ENCODE measurements at regions not wholly inside any gene's neighbourhood (a gene's known extent, or its start where the extent isn't known, plus 50 kb on each side); places are given as distances from the start of the nearest gene placed in this dataset.

- Histone ChIP-seq H3K9me3 (ENCODE audit: low read length) (no peaks in the 10 kb centered on the region), H4K20me1 (ENCODE audit: insufficient read depth, low read length) (no peaks in the 10 kb centered on the region), H3F3A (ENCODE audit: insufficient read depth, low read length) (no peaks in the 10 kb centered on the region), H3K4me2 (ENCODE audit: low read length) (no peak overlapping the region), H3K9me2 (ENCODE audit: low read depth, low read length) (no peaks in the 10 kb centered on the region), H2AFZ (ENCODE audit: low read length) (no peak overlapping the region), H3K4me3 (ENCODE audit: low read depth, low read length, poor library complexity, severe bottlenecking) (no peak overlapping the region), H3K9ac (ENCODE audit: low read length) (no peak overlapping the region), H3K36me3 (ENCODE audit: insufficient read depth, low read length) (no peaks in the 10 kb centered on the region), H3K27ac (ENCODE audit: low read depth, low read length, poor library complexity, severe bottlenecking) (no peak overlapping the region), H3K4me1 (ENCODE audit: insufficient read depth, low read length, severe bottlenecking) (no peaks in the 10 kb centered on the region), H3K79me2 (ENCODE audit: insufficient read depth, low read length) (no peaks in the 10 kb centered on the region), H3K27me3 (ENCODE audit: insufficient read depth, low read length) (no peaks in the 10 kb centered on the region)
- TF ChIP-seq CTCF (IDR thresholded peaks at IDR 0.05; ENCODE audit: low read length) (no peak), EZH2 (IDR thresholded peaks at IDR 0.05; ENCODE audit: borderline replicate concordance, low read length) (no peak)
Measured at GRCh38 chr2:235112365-235112764, 160.5 kb downstream of the SH3BP4 start.

- no peaks in the 10 kb centered on the region for H3K27me3 ChIP-seq (ENCODE audit: insufficient read depth, low read length)
- H3K4me1 ChIP-seq (ENCODE audit: insufficient read depth, low read length, severe bottlenecking): no peaks in the 10 kb centered on the region
- H3K27ac ChIP-seq (ENCODE audit: low read depth, low read length, poor library complexity, severe bottlenecking): no peak overlapping the region
- no peak overlapping the region for H3K4me2 ChIP-seq (ENCODE audit: low read length)
- H3K4me3 ChIP-seq (ENCODE audit: low read depth, low read length, poor library complexity, severe bottlenecking): no peak overlapping the region
- no peaks in the 10 kb centered on the region for H3K36me3 ChIP-seq (ENCODE audit: insufficient read depth, low read length)
- H3F3A ChIP-seq (ENCODE audit: insufficient read depth, low read length): no peaks in the 10 kb centered on the region
- no peaks in the 10 kb centered on the region for H3K9me3 ChIP-seq (ENCODE audit: low read length)
- H2AFZ ChIP-seq (ENCODE audit: low read length): no peak overlapping the region
- no peak for TF ChIP-seq EZH2 (IDR thresholded peaks at IDR 0.05; ENCODE audit: borderline replicate concordance, low read length)
- no peak for TF ChIP-seq CTCF (IDR thresholded peaks at IDR 0.05; ENCODE audit: low read length)
- no peak overlapping the region for H3K9ac ChIP-seq (ENCODE audit: low read length)
- no peaks in the 10 kb centered on the region for H3K9me2 ChIP-seq (ENCODE audit: low read depth, low read length)
- no peaks in the 10 kb centered on the region for H4K20me1 ChIP-seq (ENCODE audit: insufficient read depth, low read length)
- no peaks in the 10 kb centered on the region for H3K79me2 ChIP-seq (ENCODE audit: insufficient read depth, low read length)
Measured at GRCh38 chr2:235113854-235114253, 162.0 kb downstream of the SH3BP4 start.

- H3K9ac ChIP-seq (ENCODE audit: low read length): no peak overlapping the region
- TF ChIP-seq CTCF (IDR thresholded peaks at IDR 0.05; ENCODE audit: low read length) (no peak), EZH2 (IDR thresholded peaks at IDR 0.05; ENCODE audit: borderline replicate concordance, low read length) (no peak)
- no peak overlapping the region for H3K27ac ChIP-seq (ENCODE audit: low read depth, low read length, poor library complexity, severe bottlenecking)
Measured at GRCh38 chr2:235114286-235114685, 162.5 kb downstream of the SH3BP4 start.

More at GRCh38 chr2:235114286-235114685, 162.5 kb downstream of the SH3BP4 start:
- Histone ChIP-seq H3K9me2 (ENCODE audit: low read depth, low read length) (no peaks in the 10 kb centered on the region), H3K27me3 (ENCODE audit: insufficient read depth, low read length) (no peaks in the 10 kb centered on the region), H3K4me3 (ENCODE audit: low read depth, low read length, poor library complexity, severe bottlenecking) (no peak overlapping the region), H3K36me3 (ENCODE audit: insufficient read depth, low read length) (no peaks in the 10 kb centered on the region), H3K79me2 (ENCODE audit: insufficient read depth, low read length) (no peaks in the 10 kb centered on the region), H3F3A (ENCODE audit: insufficient read depth, low read length) (no peaks in the 10 kb centered on the region), H3K9me3 (ENCODE audit: low read length) (no peaks in the 10 kb centered on the region), H4K20me1 (ENCODE audit: insufficient read depth, low read length) (no peaks in the 10 kb centered on the region), H2AFZ (ENCODE audit: low read length) (no peak overlapping the region), H3K4me1 (ENCODE audit: insufficient read depth, low read length, severe bottlenecking) (no peaks in the 10 kb centered on the region), H3K4me2 (ENCODE audit: low read length) (no peak overlapping the region)
